Activated CD4-positive, CD25-positive, alpha-beta regulatory T cell treated with anti-CD3 and anti-CD28 coated beads, Interleukin-2, amount 50 U/mL, for 24 hours (primary cell): ENCODE measurements at regions not wholly inside any gene's neighbourhood (a gene's known extent, or its start where the extent isn't known, plus 50 kb on each side); places are given as distances from the start of the nearest gene placed in this dataset.
"Not testable (repeated sequence)": the region's sequence is repeated elsewhere in the genome, so short reads cannot be mapped to it uniquely, and the experiment has no call there.

Source experiments
- ATAC-seq, 2 donors: fragments of 150-1000 bp; cut with Tn5 transposase; one replicate each; pipeline ENCODE4 v1.10.0; 2021; ENCODE audit warnings: mild to moderate bottlenecking in 1 of 2, moderate library complexity in 1 of 2

DNA sequence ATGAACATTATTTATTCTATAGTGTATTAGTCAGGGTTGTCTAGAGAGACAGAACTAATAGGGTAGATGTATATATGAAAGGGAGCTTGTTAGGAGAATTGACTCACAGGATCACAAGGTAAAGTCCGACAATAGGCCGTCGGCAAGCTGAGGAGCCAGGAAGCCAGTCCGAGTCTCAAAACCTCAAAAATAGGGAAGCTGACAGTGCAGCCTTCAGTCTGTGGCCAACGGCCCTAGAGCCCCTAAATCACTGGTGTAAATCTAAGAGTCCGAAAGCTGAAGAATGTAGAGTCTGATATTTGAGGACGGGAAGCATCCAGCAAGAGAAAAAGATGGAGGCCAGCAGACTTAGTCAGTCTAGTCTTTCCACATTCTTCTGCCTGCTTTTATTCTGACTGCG is 912.2 kb downstream of the FLRT2 start:
- no peak for ATAC-seq

- no peak for ATAC-seq
Observed at GRCh38 chr14:86430853-86431252, 900.9 kb downstream of the FLRT2 start.

GRCh38 chr14:86423214-86423613 is 893.3 kb downstream of the FLRT2 start:
- no peak for ATAC-seq

GRCh38 chr14:86420131-86420530 is 890.2 kb downstream of the FLRT2 start:
- ATAC-seq: no peak

- no peak for ATAC-seq
Observed at GRCh38 chr14:86414146-86414545, 884.2 kb downstream of the FLRT2 start.

GRCh38 chr14:86404989-86405649 is 875.2 kb downstream of the FLRT2 start:
- no peak for ATAC-seq

DNA sequence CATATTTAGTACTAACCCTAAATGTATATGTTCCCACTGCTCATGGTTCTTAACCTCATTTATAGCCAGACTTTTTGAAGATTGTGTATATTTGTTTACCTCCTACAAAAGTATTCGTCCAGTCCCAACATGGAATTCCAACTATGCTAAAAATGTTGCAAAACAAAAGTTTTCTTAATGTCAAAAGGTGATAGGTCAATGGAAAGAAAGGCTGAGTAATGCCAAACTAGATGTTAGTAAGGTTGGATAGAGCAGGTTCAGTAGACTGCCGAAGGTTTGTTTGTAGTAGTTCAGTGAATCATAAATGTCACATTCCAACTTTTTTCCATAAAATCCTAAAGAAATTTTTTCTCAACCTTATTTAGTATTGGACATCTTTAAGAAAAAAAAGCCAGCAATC is 874.5 kb downstream of the FLRT2 start:
- no peak for ATAC-seq

- no peak for ATAC-seq
Observed at GRCh38 chr14:86402545-86402944, 872.6 kb downstream of the FLRT2 start.

DNA sequence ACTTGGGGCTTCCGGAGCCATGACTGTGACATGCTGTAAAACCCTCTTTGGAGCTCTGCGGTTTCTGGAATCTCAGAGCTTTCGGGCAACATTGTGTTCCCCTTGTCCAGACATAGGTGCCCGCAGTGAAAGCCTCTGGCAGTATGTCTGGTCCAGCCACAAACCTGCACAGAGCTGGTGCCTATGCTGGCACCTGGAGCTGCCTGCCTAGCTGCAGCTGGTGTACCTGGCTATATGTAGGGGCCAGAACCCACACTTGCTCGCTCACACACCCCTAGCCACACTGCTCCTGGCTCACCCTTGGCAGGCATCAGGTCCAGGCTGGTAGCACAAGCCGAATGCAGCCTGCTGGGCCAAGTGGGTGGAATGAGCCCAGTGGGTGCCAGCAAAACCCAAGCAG is 861.1 kb downstream of the FLRT2 start:
- ATAC-seq: no peak

DNA sequence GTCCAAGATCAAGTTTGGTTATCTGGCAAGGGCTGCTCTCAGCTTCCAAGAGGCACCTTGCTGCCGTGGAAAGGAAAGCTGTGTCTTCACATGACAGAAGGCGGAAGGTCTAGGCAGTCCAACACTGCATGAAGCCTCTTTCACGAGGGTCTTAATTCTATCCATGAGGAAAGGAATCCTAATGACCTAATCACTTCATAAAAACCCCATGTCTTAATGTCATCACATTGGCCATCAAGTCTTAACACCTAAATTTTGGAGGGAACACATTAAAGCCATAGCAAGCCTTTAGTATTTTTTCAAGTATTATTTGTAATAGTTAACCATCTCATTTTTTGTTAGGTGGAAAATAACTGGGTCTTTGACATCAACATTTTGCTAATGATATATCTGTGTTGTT is 858.3 kb downstream of the FLRT2 start:
- no peak for ATAC-seq

GRCh38 chr14:86373886-86374285 is 843.9 kb downstream of the FLRT2 start:
- no peak for ATAC-seq

DNA sequence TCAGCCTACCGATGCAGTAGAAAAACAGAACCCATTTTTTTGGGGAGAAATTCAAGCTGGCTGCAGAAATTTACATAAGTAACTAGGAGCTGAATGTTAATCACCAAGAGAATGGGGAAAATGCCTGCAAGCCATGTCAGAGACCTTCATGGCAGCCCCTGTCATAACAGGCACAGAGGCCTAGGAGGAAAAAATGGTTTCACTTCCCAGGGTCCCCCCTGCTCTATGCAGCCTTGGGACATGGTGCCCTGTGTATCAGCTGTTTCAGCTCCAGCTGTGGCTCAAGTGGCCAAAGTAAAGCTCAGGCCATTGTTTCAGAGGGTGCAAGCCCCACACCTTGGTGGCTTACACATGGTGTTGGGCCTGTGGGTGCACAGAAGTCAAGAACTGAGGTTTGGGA is 842.5 kb downstream of the FLRT2 start:
- no peak for ATAC-seq

- no peak for ATAC-seq
Observed at GRCh38 chr14:86364634-86365033, 834.7 kb downstream of the FLRT2 start.

- ATAC-seq: no peak
Observed at GRCh38 chr14:86363576-86363975, 833.6 kb downstream of the FLRT2 start.

DNA sequence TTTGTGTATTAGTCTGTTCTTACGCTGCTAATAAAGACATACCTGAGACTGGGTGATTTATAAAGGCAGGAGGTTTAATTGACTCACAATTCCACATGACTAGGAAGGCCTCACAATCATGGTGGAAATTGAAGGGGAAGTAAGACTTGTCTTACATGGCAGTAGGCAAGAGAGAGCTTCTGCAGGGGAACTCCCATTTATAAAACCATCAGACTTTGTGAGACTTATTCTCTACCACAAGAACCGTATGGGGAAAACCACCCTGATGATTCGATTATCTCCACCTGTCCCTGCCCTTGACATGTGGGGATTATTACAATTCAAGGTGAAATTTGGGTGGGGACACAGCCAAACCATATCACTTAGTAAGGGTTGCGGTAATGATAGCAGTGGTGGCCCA is 833.1 kb downstream of the FLRT2 start:
- ATAC-seq: no peak

- ATAC-seq: no peak
Observed at GRCh38 chr14:86357876-86358275, 827.9 kb downstream of the FLRT2 start.

DNA sequence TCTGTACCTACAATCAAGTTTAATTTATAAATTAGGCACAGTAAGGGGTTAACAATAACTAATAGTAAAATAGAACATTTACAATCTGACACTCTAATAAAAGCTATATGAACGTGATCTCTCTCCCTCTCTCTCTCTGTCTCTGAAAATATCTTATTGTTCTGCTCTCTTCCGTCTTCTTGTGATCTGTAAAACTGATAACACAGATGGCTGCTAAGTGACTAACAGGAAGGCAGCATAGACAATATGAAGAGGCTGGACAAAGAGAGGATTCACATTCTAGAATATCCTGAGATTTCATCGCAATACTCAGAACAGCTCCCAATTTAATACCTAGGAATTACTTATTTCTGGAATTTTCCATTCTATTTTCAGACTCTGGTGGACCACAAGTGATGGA is 827.2 kb downstream of the FLRT2 start:
- no peak for ATAC-seq

- ATAC-seq: no peak
Observed at GRCh38 chr14:86346818-86347384, 817.0 kb downstream of the FLRT2 start.

DNA sequence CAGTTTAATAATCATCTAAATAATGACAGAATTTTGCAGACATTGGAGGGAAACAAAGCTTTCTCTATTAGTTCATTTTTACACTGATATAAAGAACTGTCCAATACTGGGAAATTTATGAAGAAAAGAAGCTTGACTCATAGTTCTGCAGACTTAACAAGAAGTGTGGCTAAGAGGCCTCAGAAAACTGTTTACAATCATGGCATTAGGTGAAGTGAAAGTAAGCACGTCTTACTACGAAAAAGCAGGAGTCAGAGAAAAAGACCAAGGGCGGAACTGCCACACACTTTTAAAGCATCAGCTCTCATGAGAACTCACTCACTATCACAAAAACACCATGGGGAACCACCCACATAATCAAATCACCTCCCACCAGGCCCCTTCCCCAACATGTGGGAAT is 804.4 kb downstream of the FLRT2 start:
- no peak for ATAC-seq

- ATAC-seq: no peak
Observed at GRCh38 chr14:86333493-86333892, 803.5 kb downstream of the FLRT2 start.

DNA sequence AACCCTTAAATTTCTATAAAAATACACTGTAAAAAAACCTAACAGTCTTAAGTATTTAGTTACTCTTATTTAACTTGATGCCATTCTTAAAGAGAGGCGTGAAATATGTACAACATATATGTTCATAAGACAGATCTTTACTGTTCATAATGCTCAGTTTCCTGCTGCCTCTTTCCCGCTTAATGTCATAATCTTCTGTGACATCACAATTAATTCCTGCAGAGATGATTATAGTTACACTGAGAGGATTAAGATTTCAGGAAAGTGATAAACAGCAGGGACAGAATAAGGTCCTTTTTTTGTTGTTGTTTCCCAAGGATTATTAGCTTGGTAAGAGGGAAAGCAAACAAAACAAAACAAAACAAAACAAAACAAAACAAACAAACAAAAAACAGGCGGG is 801.4 kb downstream of the FLRT2 start:
- no peak for ATAC-seq

DNA sequence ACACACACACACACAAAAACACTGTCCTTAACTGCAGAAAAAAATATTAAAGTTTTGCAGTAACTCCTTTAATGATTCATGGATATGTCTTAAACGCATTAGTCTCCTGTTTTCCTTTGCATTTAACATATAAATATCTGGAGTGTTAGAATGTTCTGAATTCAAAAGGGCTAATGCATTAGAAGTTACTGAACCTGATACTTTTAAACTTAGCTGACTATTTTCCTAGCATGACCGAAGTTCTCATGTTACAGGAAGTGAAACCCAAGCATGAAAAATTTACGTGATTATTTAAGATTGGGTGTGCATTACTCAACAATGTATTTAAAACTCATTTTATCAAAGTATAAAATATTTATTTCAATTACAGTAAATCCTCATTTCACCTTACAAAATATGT is 791.2 kb downstream of the FLRT2 start:
- no peak for ATAC-seq

- ATAC-seq: not testable (repeated sequence)
Observed at GRCh38 chr14:86312154-86312665, 782.3 kb downstream of the FLRT2 start.

- no peak for ATAC-seq
Observed at GRCh38 chr14:86311151-86311550, 781.2 kb downstream of the FLRT2 start.

GRCh38 chr14:86310611-86311010 is 780.7 kb downstream of the FLRT2 start:
- no peak for ATAC-seq
